ENCODE measurements at regions not wholly inside any gene's neighbourhood (a gene's known extent, or its start where the extent isn't known, plus 50 kb on each side); places are given as distances from the start of the nearest gene placed in this dataset.

DNA sequence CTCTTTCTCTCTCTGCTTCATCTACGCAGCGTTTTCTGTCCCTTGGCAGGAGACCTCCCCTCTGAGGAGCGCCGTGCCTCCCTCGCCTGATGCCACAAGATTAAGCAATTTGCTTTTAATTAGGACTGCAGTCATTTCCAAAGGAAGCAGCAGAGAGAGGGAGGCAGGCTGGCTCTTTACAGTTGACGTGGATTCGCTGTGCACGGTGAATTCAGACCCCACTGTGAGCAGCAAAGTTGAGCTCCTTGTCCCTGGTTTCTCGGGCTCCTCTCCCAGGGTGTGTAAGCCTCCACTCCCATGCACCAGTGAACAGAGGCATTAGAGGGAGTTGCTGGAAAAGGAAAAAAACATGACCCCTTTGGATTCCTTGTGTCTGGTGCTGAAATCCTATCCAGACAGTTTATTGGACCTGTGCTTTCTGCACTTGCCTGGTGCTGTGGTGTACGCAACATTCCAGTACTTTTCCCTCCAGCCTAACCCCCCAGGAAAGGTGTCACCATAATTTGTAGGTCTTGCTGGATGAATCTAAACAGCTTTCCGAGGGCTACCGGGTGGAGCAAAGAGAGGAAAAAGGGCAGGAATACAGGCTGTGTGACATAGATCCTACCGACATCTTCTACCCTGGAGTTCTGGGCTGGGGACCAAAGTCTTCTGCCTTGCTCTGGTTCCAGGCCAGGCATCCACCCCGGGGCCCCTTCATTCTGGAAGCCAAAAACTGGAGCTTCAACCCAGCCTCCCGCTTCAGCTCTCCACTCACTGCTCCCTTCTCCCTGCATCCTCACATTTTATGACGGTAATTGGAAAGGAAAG, 171.0 kb downstream of the MAF start:
- DNase-seq (ENCODE audit: low spot score) (no peak), FAIRE-seq (no peak), ATAC-seq (no peak)
- no peak overlapping the region for H3K4me2 ChIP-seq (ENCODE audit: low read depth, low read length)
- intact Hi-C loops (cut with micrococcal nuclease; ENCODE audit: unreplicated experiment) (no loop called here), in situ Hi-C loops (cut with HindIII; ENCODE audit: extremely low pct_ligation_motif_present, low pct_unique_long_range_greater_than_20kb) (no loop called here)
- no peaks in the 10 kb centered on the region for H3K9me3 ChIP-seq (ENCODE audit: low read length)
- H2AFZ ChIP-seq (ENCODE audit: low read length): no peak overlapping the region
- WGBS (ENCODE audit: low lambda C conversion rate): 45% methylated on average over 16 of the region's 16 CpGs
- ChIA-PET POLR2A (no interaction called here), CTCF (ENCODE audit: low intra/inter-chr PET ratio, low total read pairs) (no interaction called here)
- H3K9ac ChIP-seq (ENCODE audit: insufficient read depth, low read depth, low read length): no peak overlapping the region
- no peak overlapping the region for H3K27ac ChIP-seq (ENCODE audit: extremely low read length, insufficient read depth, low read length)
- no peak overlapping the region for H3K4me3 ChIP-seq (replicated peaks in 1 of 3; ENCODE audit: insufficient read depth in 1 of 3, low read depth in 2 of 3, low read length in 3 of 3)
- no TSS peak for BruUV-seq (replicated peaks)
- no peaks in the 10 kb centered on the region for H3K79me2 ChIP-seq (ENCODE audit: insufficient read depth, low read length)
- no peaks in the 10 kb centered on the region for H4K20me1 ChIP-seq (ENCODE audit: insufficient read depth, low read length)
- no peaks in the 10 kb centered on the region for H3K4me1 ChIP-seq (ENCODE audit: insufficient read depth, low read length)
- no peaks in the 10 kb centered on the region for H3K36me3 ChIP-seq (replicated peaks in 1 of 2; ENCODE audit: control insufficient read depth in 1 of 2, insufficient read depth in 2 of 2, low read length in 2 of 2)
- peaks cover 0 to 18% of the 10 kb centered on the region in 2 experiments; a peak in 1 of 5 replicates for H3K27me3 ChIP-seq (ENCODE audit: control insufficient read depth in 1 of 2, insufficient read depth in 2 of 2, low read length in 2 of 2)
- TF ChIP-seq BHLHE40 (IDR thresholded peaks at IDR 0.05; ENCODE audit: low read length): no peak
- no peak for TF ChIP-seq KLF13 (CRISPR knock-in tag; IDR thresholded peaks at IDR 0.05)
- no peak for TF ChIP-seq ZNF230 (CRISPR knock-in tag; IDR thresholded peaks at IDR 0.05)
- TF ChIP-seq SP140L (CRISPR knock-in tag; IDR thresholded peaks at IDR 0.05; ENCODE audit: borderline replicate concordance): no peak
- TF ChIP-seq, protein P1, sequence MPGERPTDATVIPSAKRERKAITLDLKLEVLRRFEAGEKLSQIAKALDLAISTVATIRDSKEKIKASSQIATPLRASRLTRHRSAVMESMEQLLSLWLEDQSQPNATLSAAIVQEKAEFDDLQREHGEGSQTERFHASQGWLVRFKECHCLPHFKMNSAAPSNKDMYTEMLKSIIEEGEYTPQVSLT (CRISPR knock-in tag; IDR thresholded peaks at IDR 0.05; ENCODE audit: borderline replicate concordance, low read depth): no peak
- TF ChIP-seq GATAD2A (CRISPR knock-in tag; IDR thresholded peaks at IDR 0.05): no peak
- TF ChIP-seq KDM5B (CRISPR knock-in tag; IDR thresholded peaks at IDR 0.05; ENCODE audit: borderline replicate concordance): no peak
- TF ChIP-seq, protein P2, sequence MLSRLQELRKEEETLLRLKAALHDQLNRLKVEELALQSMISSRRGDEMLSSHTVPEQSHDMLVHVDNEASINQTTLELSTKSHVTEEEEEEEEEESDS (CRISPR knock-in tag; IDR thresholded peaks at IDR 0.05; ENCODE audit: borderline replicate concordance): no peak
- TF ChIP-seq JDP2 (CRISPR knock-in tag; IDR thresholded peaks at IDR 0.05; ENCODE audit: borderline replicate concordance): no peak
- no peak for TF ChIP-seq ZNF207 (IDR thresholded peaks at IDR 0.05; ENCODE audit: borderline replicate concordance)
- TF ChIP-seq, protein P3, sequence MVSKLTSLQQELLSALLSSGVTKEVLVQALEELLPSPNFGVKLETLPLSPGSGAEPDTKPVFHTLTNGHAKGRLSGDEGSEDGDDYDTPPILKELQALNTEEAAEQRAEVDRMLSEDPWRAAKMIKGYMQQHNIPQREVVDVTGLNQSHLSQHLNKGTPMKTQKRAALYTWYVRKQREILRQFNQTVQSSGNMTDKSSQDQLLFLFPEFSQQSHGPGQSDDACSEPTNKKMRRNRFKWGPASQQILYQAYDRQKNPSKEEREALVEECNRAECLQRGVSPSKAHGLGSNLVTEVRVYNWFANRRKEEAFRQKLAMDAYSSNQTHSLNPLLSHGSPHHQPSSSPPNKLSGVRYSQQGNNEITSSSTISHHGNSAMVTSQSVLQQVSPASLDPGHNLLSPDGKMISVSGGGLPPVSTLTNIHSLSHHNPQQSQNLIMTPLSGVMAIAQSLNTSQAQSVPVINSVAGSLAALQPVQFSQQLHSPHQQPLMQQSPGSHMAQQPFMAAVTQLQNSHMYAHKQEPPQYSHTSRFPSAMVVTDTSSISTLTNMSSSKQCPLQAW (CRISPR knock-in tag; IDR thresholded peaks at IDR 0.05): no peak
- TF ChIP-seq, protein P4, sequence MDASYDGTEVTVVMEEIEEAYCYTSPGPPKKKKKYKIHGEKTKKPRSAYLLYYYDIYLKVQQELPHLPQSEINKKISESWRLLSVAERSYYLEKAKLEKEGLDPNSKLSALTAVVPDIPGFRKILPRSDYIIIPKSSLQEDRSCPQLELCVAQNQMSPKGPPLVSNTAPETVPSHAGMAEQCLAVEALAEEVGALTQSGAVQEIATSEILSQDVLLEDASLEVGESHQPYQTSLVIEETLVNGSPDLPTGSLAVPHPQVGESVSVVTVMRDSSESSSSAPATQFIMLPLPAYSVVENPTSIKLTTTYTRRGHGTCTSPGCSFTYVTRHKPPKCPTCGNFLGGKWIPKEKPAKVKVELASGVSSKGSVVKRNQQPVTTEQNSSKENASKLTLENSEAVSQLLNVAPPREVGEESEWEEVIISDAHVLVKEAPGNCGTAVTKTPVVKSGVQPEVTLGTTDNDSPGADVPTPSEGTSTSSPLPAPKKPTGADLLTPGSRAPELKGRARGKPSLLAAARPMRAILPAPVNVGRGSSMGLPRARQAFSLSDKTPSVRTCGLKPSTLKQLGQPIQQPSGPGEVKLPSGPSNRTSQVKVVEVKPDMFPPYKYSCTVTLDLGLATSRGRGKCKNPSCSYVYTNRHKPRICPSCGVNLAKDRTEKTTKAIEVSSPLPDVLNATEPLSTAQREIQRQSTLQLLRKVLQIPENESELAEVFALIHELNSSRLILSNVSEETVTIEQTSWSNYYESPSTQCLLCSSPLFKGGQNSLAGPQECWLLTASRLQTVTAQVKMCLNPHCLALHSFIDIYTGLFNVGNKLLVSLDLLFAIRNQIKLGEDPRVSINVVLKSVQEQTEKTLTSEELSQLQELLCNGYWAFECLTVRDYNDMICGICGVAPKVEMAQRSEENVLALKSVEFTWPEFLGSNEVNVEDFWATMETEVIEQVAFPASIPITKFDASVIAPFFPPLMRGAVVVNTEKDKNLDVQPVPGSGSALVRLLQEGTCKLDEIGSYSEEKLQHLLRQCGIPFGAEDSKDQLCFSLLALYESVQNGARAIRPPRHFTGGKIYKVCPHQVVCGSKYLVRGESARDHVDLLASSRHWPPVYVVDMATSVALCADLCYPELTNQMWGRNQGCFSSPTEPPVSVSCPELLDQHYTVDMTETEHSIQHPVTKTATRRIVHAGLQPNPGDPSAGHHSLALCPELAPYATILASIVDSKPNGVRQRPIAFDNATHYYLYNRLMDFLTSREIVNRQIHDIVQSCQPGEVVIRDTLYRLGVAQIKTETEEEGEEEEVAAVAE (CRISPR knock-in tag; IDR thresholded peaks at IDR 0.05; ENCODE audit: borderline replicate concordance): no peak
- no peak for TF ChIP-seq NPAS2 (CRISPR knock-in tag; IDR thresholded peaks at IDR 0.05; ENCODE audit: borderline replicate concordance)
- TF ChIP-seq SCMH1 (CRISPR knock-in tag; IDR thresholded peaks at IDR 0.05; ENCODE audit: borderline replicate concordance): no peak
- no peak for TF ChIP-seq PHF5A (CRISPR knock-in tag; IDR thresholded peaks at IDR 0.05; ENCODE audit: low read depth, unreplicated experiment)
